C4-2B (cell line): ENCODE measurements at regions not wholly inside any gene's neighbourhood (a gene's known extent, or its start where the extent isn't known, plus 50 kb on each side); places are given as distances from the start of the nearest gene placed in this dataset.

Experiments used
- H3K27ac ChIP-seq: fragments of 450-650 bp; 2 replicates; pipeline ENCODE4 v1.5.1; 2017
- CTCF ChIP-seq: fragments of 450-650 bp; conservative IDR thresholded peaks from 2 replicates; pipeline ENCODE4 v1.5.1; 2017; ENCODE audit warnings: mild to moderate bottlenecking
- ZFX ChIP-seq: fragments of 450-650 bp; IDR thresholded peaks from 2 replicates; pipeline ENCODE4 v1.6.1; 2017

- no peak for TF ChIP-seq ZFX
- no peak for TF ChIP-seq CTCF
- H3K27ac ChIP-seq, result no peak overlapping the region
Observed at GRCh38 chr5:28165096-28165495, 1126.7 kb upstream of the CDH9 start.

GRCh38 chr5:28164568-28164967 is 1126.2 kb upstream of the CDH9 start:
- TF ChIP-seq CTCF, result no peak
- no peak for TF ChIP-seq ZFX
- no peak overlapping the region for H3K27ac ChIP-seq

GRCh38 chr5:28156981-28157380 is 1118.6 kb upstream of the CDH9 start:
- no peak overlapping the region for H3K27ac ChIP-seq
- TF ChIP-seq ZFX (no peak), CTCF (no peak)

- TF ChIP-seq ZFX (no peak), CTCF (no peak)
- no peak overlapping the region for H3K27ac ChIP-seq
Observed at GRCh38 chr5:28143519-28143918, 1105.1 kb upstream of the CDH9 start.

- no peak overlapping the region for H3K27ac ChIP-seq
- TF ChIP-seq CTCF, result no peak
- no peak for TF ChIP-seq ZFX
Observed at GRCh38 chr5:28132151-28132550, 1093.8 kb upstream of the CDH9 start.

- no peak overlapping the region for H3K27ac ChIP-seq
- TF ChIP-seq CTCF (no peak), ZFX (no peak)
Observed at GRCh38 chr5:28117691-28118090, 1079.3 kb upstream of the CDH9 start.

- H3K27ac ChIP-seq, result no peak overlapping the region
- TF ChIP-seq CTCF (no peak), ZFX (no peak)
Observed at GRCh38 chr5:28117273-28117672, 1078.9 kb upstream of the CDH9 start.

- no peak overlapping the region for H3K27ac ChIP-seq
- TF ChIP-seq CTCF, result no peak
- TF ChIP-seq ZFX, result no peak
Observed at GRCh38 chr5:28110781-28111180, 1072.4 kb upstream of the CDH9 start.
